GM21576 (cell line): ENCODE measurements at regions not wholly inside any gene's neighbourhood (a gene's known extent, or its start where the extent isn't known, plus 50 kb on each side); places are given as distances from the start of the nearest gene placed in this dataset.

Source experiments
- ATAC-seq: cut with Tn5 transposase; IDR thresholded peaks from one replicate; pipeline ENCODE4 v1.9.1; 2021; ENCODE audit warnings: mild to moderate bottlenecking, moderate library complexity; ENCODE audit not compliant: unreplicated experiment

DNA sequence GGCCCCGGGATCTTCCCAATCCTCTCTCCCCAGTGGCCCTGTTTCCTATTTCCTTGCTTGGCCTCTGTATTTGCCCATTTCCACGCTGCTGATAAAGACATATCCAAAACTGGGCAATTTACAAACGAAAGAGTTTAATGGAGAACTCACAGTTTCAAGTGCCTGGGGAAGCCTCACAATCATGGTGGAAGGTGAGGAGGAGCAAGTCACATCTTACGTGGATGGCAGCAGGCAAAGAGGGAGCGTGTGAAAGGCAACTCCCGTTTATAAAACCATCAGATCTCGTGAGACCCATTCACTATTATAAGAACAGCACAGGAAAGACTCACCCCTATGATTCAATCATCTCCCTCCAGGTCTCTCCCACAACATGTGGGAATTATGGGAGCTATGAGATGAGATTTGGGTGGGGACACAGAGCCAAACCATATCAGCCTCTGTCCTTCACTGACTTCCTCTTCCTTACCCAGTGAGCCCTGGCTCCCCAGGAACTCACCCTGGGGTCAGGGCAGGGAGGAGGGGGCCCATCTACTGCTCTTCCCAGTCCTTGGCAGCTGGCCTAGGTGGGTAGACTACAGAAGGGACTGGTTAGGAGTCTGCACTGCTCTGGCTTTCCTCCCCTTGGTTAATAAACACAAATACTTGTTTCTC lies 105.8 kb upstream of the MYCN start:
- ATAC-seq: no peak

DNA sequence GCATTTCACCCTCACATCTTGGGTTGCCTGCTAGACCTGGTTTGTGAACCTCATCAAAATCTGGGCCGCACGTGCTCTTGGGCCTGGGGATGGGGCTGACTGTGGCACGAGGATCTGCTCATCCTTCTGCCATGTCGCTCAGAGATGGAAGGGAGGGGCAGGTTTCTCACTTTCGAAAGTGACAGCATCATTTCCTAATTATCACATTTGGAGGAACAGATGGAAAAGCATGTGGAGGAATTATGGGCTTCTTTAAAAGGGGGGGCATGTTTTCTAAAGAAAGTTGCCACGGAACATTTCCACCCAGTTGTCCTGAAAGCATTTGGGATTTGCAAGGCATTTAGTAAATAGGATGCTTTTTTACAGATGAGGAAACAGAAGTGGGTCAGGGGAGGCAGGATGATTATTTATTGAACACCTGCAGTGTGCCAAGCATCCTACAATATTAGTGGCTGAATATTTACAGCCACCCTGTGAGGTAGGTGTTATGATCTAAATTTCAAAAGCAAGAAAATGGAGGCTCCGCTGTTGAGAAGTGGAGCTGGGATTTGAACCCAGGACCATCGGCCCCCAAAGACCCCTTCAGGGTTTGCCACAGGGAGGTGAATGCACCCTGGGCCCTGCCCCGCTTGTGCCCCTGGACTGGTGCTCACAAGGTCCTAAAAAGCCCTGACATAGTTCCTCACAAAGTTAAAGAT lies 104.2 kb upstream of the MYCN start:
- no peak for ATAC-seq

GRCh38 chr2:15836689-15837610 lies 103.4 kb upstream of the MYCN start:
- no peak for ATAC-seq

- ATAC-seq: no peak
These were observed 101.8 kb upstream of the MYCN start for GRCh38 chr2:15838481-15839090.

DNA sequence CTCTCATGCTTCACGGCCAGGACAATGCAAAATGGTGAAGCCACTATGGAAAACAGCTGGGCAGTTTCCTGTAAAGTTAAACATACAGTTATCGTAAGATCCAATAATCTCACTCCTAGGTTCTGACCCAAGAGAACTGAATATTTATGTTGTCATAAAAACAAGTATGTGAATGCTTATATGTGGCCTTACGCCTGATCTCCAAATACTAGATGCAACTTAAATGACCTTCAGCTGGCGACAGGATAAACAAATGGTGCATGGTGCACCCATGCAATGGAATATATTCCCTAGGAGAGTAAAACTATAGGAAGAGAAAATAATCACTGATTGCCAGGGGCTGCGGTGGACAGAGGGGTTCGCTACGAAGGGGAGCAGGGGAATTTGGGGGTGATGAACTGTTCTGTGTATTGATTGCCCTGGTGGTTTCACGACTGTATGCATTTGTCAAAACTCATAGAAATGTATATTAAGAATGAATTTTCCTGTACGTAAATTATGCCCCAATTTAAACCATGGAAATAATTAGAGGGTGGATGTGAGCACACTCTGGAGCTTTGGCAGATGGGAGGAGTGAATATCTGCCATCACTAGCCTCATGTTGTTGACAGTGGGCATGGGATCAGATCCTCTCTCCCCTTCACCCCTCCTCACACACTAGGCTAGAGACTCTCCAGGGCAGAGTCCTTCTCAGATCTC lies 100.8 kb upstream of the MYCN start:
- no peak for ATAC-seq

GRCh38 chr2:15840148-15840547 lies 100.2 kb upstream of the MYCN start:
- ATAC-seq: no peak

- ATAC-seq: no peak
These were observed 99.4 kb upstream of the MYCN start for GRCh38 chr2:15840969-15841368.

DNA sequence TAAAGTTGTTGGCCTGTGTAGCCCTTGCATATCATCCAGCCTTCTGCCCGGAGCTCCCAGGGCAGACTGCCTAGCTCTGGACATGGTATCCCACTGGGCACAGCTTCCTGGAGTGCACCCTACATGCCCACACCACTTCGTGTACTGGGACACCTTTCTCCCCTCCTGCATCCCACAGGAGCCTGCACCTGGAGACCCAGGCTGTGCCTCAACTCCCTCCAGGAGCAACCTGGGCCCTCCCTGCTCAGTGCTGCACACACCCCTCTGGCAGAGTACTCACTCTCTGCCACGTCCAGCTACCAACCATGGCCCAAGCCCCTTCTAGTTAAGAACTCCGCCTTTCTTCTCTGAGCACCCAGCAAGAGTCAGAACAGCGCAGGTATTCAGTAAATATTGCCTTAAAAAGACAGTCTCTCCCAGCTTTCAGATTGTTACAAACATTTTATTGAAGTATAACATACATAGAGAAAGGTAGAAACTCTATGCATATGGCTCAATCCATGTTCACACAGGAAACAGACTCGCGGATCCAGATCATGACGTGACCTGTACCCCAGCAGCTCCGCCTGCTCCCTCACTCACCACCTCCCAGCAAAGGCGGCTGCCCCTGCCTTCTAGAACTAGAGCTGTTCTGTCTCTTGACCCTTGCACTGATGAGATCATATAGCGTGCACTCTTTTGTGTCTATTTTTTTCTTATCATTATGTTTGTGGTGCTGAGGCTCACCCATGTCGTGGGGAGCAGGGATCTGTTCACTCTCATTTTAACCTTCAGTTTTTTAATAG lies 98.4 kb upstream of the MYCN start:
- ATAC-seq: no peak

- ATAC-seq: no peak
These were observed 97.3 kb upstream of the MYCN start for GRCh38 chr2:15842758-15843666.

GRCh38 chr2:15844211-15844801 lies 96.0 kb upstream of the MYCN start:
- no peak for ATAC-seq

GRCh38 chr2:15845294-15845693 lies 95.1 kb upstream of the MYCN start:
- ATAC-seq: no peak

GRCh38 chr2:15845737-15846405 lies 94.5 kb upstream of the MYCN start:
- no peak for ATAC-seq

DNA sequence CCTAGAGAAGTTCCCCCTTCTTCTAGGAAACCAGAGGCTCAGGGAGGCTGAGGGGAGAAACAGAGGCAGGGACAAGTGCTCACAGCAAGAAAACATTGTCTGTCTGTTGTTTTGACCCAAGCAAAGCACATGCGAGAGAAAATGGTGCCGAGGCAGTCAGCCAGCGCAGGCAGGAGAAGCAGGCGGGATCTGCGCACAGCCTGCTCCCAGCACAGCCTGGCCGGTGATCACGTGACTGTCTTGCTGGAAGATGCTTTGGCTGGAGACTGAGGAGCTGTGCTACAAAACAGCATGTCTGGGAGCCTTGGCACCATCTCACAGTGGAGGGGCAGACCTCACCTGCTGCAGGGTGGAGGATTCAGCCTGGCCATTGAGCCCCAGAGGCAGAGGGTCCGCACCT lies 93.7 kb upstream of the MYCN start:
- ATAC-seq: no peak

GRCh38 chr2:15850534-15850933 lies 89.8 kb upstream of the MYCN start:
- ATAC-seq: no peak

- no peak for ATAC-seq
These were observed 89.2 kb upstream of the MYCN start for GRCh38 chr2:15851076-15851693.

DNA sequence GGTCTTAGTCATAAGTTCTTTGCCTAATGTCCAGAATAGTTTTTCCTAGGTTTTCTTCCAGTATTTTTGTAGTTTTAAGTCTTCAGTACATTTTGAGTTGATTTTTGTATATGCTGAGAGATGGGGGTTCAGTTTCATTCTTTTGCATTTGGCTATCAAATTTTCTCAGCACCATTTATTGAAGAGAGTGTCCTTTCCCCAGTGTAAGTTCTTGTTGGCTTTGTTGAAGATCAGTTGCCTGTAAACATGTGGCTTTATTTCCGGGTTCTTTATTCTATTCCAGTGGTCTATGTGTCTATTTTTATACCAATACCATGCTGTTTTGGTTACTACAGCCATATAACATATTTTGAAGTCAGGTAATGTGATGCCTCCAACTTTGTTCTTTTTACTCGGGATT lies 87.5 kb upstream of the MYCN start:
- no peak for ATAC-seq

- no peak for ATAC-seq
These were observed 86.4 kb upstream of the MYCN start for GRCh38 chr2:15853903-15854302.
